ENCODE measurements at regions not wholly inside any gene's neighbourhood (a gene's known extent, or its start where the extent isn't known, plus 50 kb on each side); places are given as distances from the start of the nearest gene placed in this dataset.
"Not testable (repeated sequence)": the region's sequence is repeated elsewhere in the genome, so short reads cannot be mapped to it uniquely, and the experiment has no call there.

- no peak for DNase-seq (ENCODE audit: low read depth)
Observed at GRCh38 chr5:5751987-5752386, 329.5 kb downstream of the ICE1 start.

GRCh38 chr5:5751498-5751897 is 329.0 kb downstream of the ICE1 start:
- DNase-seq (ENCODE audit: low read depth) = no peak

GRCh38 chr5:5741418-5741817 is 318.9 kb downstream of the ICE1 start:
- no peak for DNase-seq (ENCODE audit: low read depth)

GRCh38 chr5:5739490-5739945 is 317.0 kb downstream of the ICE1 start:
- no peak for DNase-seq (ENCODE audit: low read depth)

GRCh38 chr5:5738797-5739489 is 316.5 kb downstream of the ICE1 start:
- no peak for DNase-seq (ENCODE audit: low read depth)

- DNase-seq (ENCODE audit: low read depth) = no peak
Observed at GRCh38 chr5:5736007-5736406, 313.5 kb downstream of the ICE1 start.

- DNase-seq (ENCODE audit: low read depth) = not testable (repeated sequence)
Observed at GRCh38 chr5:5733058-5733457, 310.6 kb downstream of the ICE1 start.

GRCh38 chr5:5726401-5726800 is 303.9 kb downstream of the ICE1 start:
- DNase-seq (ENCODE audit: low read depth) = no peak

GRCh38 chr5:5721881-5722280 is 299.4 kb downstream of the ICE1 start:
- DNase-seq (ENCODE audit: low read depth) = no peak

GRCh38 chr5:5719292-5719691 is 296.8 kb downstream of the ICE1 start:
- no peak for DNase-seq (ENCODE audit: low read depth)

- no peak for DNase-seq (ENCODE audit: low read depth)
Observed at GRCh38 chr5:5716665-5717064, 294.2 kb downstream of the ICE1 start.

- DNase-seq (ENCODE audit: low read depth) = no peak
Observed at GRCh38 chr5:5711592-5711991, 289.1 kb downstream of the ICE1 start.

- DNase-seq (ENCODE audit: low read depth) = no peak
Observed at GRCh38 chr5:5711112-5711511, 288.6 kb downstream of the ICE1 start.

- DNase-seq (ENCODE audit: low read depth) = no peak
Observed at GRCh38 chr5:5710471-5710870, 288.0 kb downstream of the ICE1 start.

GRCh38 chr5:5708367-5708919 is 286.0 kb downstream of the ICE1 start:
- no peak for DNase-seq (ENCODE audit: low read depth)

GRCh38 chr5:5705010-5705409 is 282.5 kb downstream of the ICE1 start:
- no peak for DNase-seq (ENCODE audit: low read depth)

- no peak for DNase-seq (ENCODE audit: low read depth)
Observed at GRCh38 chr5:5704352-5704751, 281.9 kb downstream of the ICE1 start.

GRCh38 chr5:5702934-5703333 is 280.5 kb downstream of the ICE1 start:
- no peak for DNase-seq (ENCODE audit: low read depth)

- no peak for DNase-seq (ENCODE audit: low read depth)
Observed at GRCh38 chr5:5700549-5700948, 278.1 kb downstream of the ICE1 start.

GRCh38 chr5:5699062-5699461 is 276.6 kb downstream of the ICE1 start:
- DNase-seq (ENCODE audit: low read depth) = no peak

GRCh38 chr5:5695266-5695665 is 272.8 kb downstream of the ICE1 start:
- no peak for DNase-seq (ENCODE audit: low read depth)

- no peak for DNase-seq (ENCODE audit: low read depth)
Observed at GRCh38 chr5:5688925-5689310, 266.4 kb downstream of the ICE1 start.

GRCh38 chr5:5688194-5688924 is 265.9 kb downstream of the ICE1 start:
- DNase-seq (ENCODE audit: low read depth) = no peak
